ENCODE measurements at regions not wholly inside any gene's neighbourhood (a gene's known extent, or its start where the extent isn't known, plus 50 kb on each side); places are given as distances from the start of the nearest gene placed in this dataset.

DNA sequence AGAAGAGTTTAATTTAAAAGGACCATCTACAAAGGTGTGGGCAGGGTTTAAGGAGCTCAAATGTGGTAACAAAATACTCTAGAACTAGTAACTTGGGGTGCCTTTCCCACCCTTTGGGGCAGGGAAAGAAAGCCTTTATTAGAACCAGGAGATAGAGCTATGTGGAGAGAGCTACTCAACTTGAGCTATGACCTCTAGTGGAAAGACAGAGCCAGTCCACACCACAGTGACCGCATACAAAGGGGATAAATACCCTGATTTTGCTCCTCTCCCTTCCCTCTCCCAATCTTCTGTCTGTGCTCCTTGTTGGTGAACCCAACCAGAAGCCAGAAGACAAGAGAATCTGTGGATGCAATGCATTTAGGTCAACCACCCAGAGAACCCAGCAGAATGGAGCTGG, 54.4 kb upstream of the JAK1 start:
- Histone ChIP-seq H3K36me3 (no peaks in the 10 kb centered on the region), H3K9me3 (no peaks in the 10 kb centered on the region), H3K4me1 (peaks cover under 1 to 8% of the 10 kb centered on the region in 2 donors), H3K27ac (no peak overlapping the region), H3K4me3 (replicated peaks in 1 of 3) (no peak overlapping the region), H3K27me3 (no peaks in the 10 kb centered on the region)
- WGBS, 2 donors: 89 to 94% methylated on average over 1 of the region's 1 CpG
- TF ChIP-seq, protein P1, sequence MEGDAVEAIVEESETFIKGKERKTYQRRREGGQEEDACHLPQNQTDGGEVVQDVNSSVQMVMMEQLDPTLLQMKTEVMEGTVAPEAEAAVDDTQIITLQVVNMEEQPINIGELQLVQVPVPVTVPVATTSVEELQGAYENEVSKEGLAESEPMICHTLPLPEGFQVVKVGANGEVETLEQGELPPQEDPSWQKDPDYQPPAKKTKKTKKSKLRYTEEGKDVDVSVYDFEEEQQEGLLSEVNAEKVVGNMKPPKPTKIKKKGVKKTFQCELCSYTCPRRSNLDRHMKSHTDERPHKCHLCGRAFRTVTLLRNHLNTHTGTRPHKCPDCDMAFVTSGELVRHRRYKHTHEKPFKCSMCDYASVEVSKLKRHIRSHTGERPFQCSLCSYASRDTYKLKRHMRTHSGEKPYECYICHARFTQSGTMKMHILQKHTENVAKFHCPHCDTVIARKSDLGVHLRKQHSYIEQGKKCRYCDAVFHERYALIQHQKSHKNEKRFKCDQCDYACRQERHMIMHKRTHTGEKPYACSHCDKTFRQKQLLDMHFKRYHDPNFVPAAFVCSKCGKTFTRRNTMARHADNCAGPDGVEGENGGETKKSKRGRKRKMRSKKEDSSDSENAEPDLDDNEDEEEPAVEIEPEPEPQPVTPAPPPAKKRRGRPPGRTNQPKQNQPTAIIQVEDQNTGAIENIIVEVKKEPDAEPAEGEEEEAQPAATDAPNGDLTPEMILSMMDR (IDR thresholded peaks at IDR 0.05): peak in 2 of 6 experiments; percentile 6 to 28
- TF ChIP-seq POLR2A (IDR thresholded peaks at IDR 0.05): no peak
- no peak for DNase-seq
- intact Hi-C loops (cut with DNase I): no loop called here

GRCh38 chr1:65021795-65022194, 55.4 kb upstream of the JAK1 start:
- TF ChIP-seq, protein P1 (IDR thresholded peaks at IDR 0.05): no peak
- no peak for TF ChIP-seq POLR2A (IDR thresholded peaks at IDR 0.05)
- Histone ChIP-seq H3K27ac (no peak overlapping the region), H3K9me3 (no peaks in the 10 kb centered on the region), H3K4me1 (peaks cover 4 to 17% of the 10 kb centered on the region in 2 donors), H3K36me3 (no peaks in the 10 kb centered on the region), H3K4me3 (replicated peaks in 1 of 3) (no peak overlapping the region), H3K27me3 (no peaks in the 10 kb centered on the region)
- WGBS, 2 donors: 59 to 65% methylated on average over 1 of the region's 1 CpG
- intact Hi-C loops (cut with DNase I): no loop called here
- no peak for DNase-seq

DNA sequence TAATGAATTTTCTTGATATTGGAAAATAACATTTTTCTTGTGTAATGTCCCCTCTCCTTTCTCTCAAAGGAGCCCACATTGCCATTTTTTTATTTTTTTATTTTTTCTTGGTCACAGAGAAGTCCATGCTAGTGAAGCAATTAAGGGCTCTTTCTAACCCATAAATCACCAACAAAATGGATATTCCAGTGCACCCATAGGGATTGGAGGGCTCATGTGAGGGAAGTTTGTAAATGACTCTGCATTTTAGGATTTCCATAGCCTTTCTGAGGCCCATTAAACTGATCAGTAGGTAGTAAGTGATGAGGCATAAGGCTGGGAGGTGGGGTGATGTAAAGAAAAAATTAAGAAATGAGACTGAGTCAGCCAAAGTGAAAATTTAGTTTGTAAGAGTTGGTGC, 55.9 kb upstream of the JAK1 start:
- H3K27ac ChIP-seq: no peak overlapping the region
- TF ChIP-seq POLR2A (IDR thresholded peaks at IDR 0.05): no peak
- TF ChIP-seq, protein P1 (IDR thresholded peaks at IDR 0.05): no peak
- H3K36me3 ChIP-seq: no peaks in the 10 kb centered on the region
- DNase-seq: no peak
- no peaks in the 10 kb centered on the region for H3K9me3 ChIP-seq
- no peak overlapping the region for H3K4me3 ChIP-seq (replicated peaks in 1 of 3)
- no peaks in the 10 kb centered on the region for H3K27me3 ChIP-seq
- intact Hi-C loops (cut with DNase I): no loop called here
- H3K4me1 ChIP-seq: peaks cover 4 to 21% of the 10 kb centered on the region in 2 donors

- Histone ChIP-seq H3K36me3 (no peaks in the 10 kb centered on the region), H3K4me1 (peaks cover 22 to 41% of the 10 kb centered on the region in 2 donors), H3K27me3 (no peaks in the 10 kb centered on the region), H3K27ac (no peak overlapping the region), H3K9me3 (no peaks in the 10 kb centered on the region), H3K4me3 (replicated peaks in 1 of 3) (no peak overlapping the region)
- DNase-seq: no peak
- TF ChIP-seq, protein P1 (IDR thresholded peaks at IDR 0.05): no peak
- no peak for TF ChIP-seq POLR2A (IDR thresholded peaks at IDR 0.05)
- 96% methylated on average over 3 of the region's 3 CpGs for WGBS, 2 donors
- intact Hi-C loops (cut with DNase I): no loop called here
Observed at GRCh38 chr1:65025794-65026193, 59.4 kb upstream of the JAK1 start.

GRCh38 chr1:65026235-65026634, 59.9 kb upstream of the JAK1 start:
- intact Hi-C loops (cut with DNase I): no loop called here
- Histone ChIP-seq H3K36me3 (no peaks in the 10 kb centered on the region), H3K4me1 (peaks cover 22 to 41% of the 10 kb centered on the region in 2 donors), H3K27ac (no peak overlapping the region), H3K4me3 (replicated peaks in 1 of 3) (no peak overlapping the region), H3K9me3 (no peaks in the 10 kb centered on the region), H3K27me3 (no peaks in the 10 kb centered on the region)
- WGBS, 2 donors: 41 to 48% methylated on average over 3 of the region's 3 CpGs
- DNase-seq: no peak
- TF ChIP-seq POLR2A (IDR thresholded peaks at IDR 0.05): no peak
- TF ChIP-seq, protein P1 (IDR thresholded peaks at IDR 0.05): no peak
